Progenitor cell of endocrine pancreas (in vitro differentiated cells): ENCODE measurements at regions not wholly inside any gene's neighbourhood (a gene's known extent, or its start where the extent isn't known, plus 50 kb on each side); places are given as distances from the start of the nearest gene placed in this dataset.

Experiments used
- DNase-seq: peaks from one replicate; pipeline ENCODE4 v3.0.0; 2021; ENCODE audit warnings: low spot score; ENCODE audit not compliant: unreplicated experiment
- H3K27ac Mint-ChIP-seq: 2 replicates; pipeline ENCODE4 v1.8.0; 2021; ENCODE audit warnings: mild to moderate bottlenecking, moderate library complexity, mixed read lengths
- H3K27me3 Mint-ChIP-seq: 2 replicates; pipeline ENCODE4 v1.8.0; 2021; ENCODE audit warnings: mixed read lengths
- H3K36me3 Mint-ChIP-seq: 2 replicates; pipeline ENCODE4 v1.8.0; 2022; ENCODE audit warnings: mixed read lengths; ENCODE audit not compliant: insufficient read depth
- H3K4me1 Mint-ChIP-seq: 2 replicates; pipeline ENCODE4 v1.8.0; 2021; ENCODE audit warnings: low read depth, mixed read lengths
- H3K4me3 Mint-ChIP-seq: 2 replicates; pipeline ENCODE4 v1.8.0; 2021; ENCODE audit warnings: low read depth, mild to moderate bottlenecking, moderate library complexity, mixed read lengths
- H3K9me3 Mint-ChIP-seq: 2 replicates; pipeline ENCODE4 v1.8.0; 2021; ENCODE audit warnings: low read depth, mixed read lengths
- CTCF ChIP-seq: fragments of 200-600 bp; sonication (generic); IDR thresholded peaks from one replicate; pipeline ENCODE4 v1.5.0; 2021; ENCODE audit warnings: antibody characterized with exemption, mild to moderate bottlenecking; ENCODE audit not compliant: unreplicated experiment

GRCh38 chr6:113178349-113178748, 678.8 kb upstream of the MARCKS start:
- H3K27me3 Mint-ChIP-seq: no peaks in the 10 kb centered on the region

GRCh38 chr6:113181164-113181563, 676.0 kb upstream of the MARCKS start:
- DNase-seq: no peak
- TF ChIP-seq CTCF: no peak
- Mint-ChIP-seq H3K27me3 (peaks cover 4% of the 10 kb centered on the region), H3K36me3 (no peaks in the 10 kb centered on the region), H3K27ac (no peak overlapping the region), H3K4me3 (no peak overlapping the region), H3K4me1 (no peaks in the 10 kb centered on the region), H3K9me3 (peaks cover 6% of the 10 kb centered on the region)

More at GRCh38 chr6:113178349-113178748, 678.8 kb upstream of the MARCKS start:
- no peak overlapping the region for H3K27ac Mint-ChIP-seq
- H3K36me3 Mint-ChIP-seq: no peaks in the 10 kb centered on the region
- no peaks in the 10 kb centered on the region for H3K9me3 Mint-ChIP-seq
- no peaks in the 10 kb centered on the region for H3K4me1 Mint-ChIP-seq
- no peak for TF ChIP-seq CTCF
- no peak for DNase-seq
- no peak overlapping the region for H3K4me3 Mint-ChIP-seq

GRCh38 chr6:113182370-113183141, 674.6 kb upstream of the MARCKS start:
- H3K9me3 Mint-ChIP-seq: peaks cover 6% of the 10 kb centered on the region
- H3K4me1 Mint-ChIP-seq: no peaks in the 10 kb centered on the region
- no peaks in the 10 kb centered on the region for H3K36me3 Mint-ChIP-seq
- no peak for TF ChIP-seq CTCF
- H3K27ac Mint-ChIP-seq: no peak overlapping the region
- DNase-seq: no peak
- peaks cover 4% of the 10 kb centered on the region for H3K27me3 Mint-ChIP-seq
- H3K4me3 Mint-ChIP-seq: no peak overlapping the region

DNA sequence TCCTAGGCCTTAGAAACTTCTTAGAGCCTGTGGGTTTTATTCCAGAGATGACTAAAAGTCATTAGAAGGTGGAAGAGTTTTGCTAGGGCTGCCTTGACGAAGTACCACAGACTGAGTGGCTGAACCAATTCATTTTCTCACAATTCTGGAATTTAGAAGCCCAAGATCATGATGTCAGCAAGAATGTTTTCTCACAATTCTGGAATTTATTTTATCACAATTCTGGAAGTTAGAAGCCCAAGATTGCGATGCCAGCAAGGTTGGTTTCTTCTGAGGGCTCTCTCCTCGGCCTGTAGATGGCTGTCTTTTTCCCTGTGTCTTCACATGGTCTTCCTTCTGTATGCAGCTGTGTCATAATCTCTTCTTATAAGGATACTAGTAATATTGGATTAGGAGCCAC, 672.9 kb upstream of the MARCKS start:
- DNase-seq: no peak
- no peak overlapping the region for H3K4me3 Mint-ChIP-seq
- peaks cover 14% of the 10 kb centered on the region for H3K4me1 Mint-ChIP-seq
- H3K36me3 Mint-ChIP-seq: no peaks in the 10 kb centered on the region
- H3K9me3 Mint-ChIP-seq: peaks cover 6% of the 10 kb centered on the region
- peaks cover 4% of the 10 kb centered on the region for H3K27me3 Mint-ChIP-seq
- no peak for TF ChIP-seq CTCF
- H3K27ac Mint-ChIP-seq: no peak overlapping the region

DNA sequence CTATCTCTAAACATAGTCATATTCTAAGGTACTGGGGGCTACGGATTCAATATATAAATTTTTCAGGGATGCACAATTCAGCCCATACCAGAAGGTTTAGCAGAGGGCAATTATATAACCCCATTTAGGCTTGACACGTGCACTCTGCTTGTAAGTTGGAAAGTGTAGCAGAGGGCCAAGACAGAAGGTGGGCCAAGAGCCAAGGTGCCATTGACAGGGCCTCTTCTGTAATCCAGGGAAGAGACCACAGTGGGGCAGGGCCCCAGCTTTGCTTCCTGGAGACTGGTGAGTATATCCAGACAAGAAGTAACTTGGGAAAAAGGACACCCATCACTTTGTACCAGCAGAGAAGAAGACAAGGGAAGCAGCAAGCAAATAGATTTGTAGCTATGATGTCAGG, 672.4 kb upstream of the MARCKS start:
- H3K36me3 Mint-ChIP-seq: no peaks in the 10 kb centered on the region
- no peak overlapping the region for H3K4me3 Mint-ChIP-seq
- peaks cover 15% of the 10 kb centered on the region for H3K4me1 Mint-ChIP-seq
- TF ChIP-seq CTCF: no peak
- DNase-seq: no peak
- H3K27ac Mint-ChIP-seq: no peak overlapping the region
- peaks cover 6% of the 10 kb centered on the region for H3K9me3 Mint-ChIP-seq
- peaks cover 4% of the 10 kb centered on the region for H3K27me3 Mint-ChIP-seq
